DND-41 (cell line): ENCODE measurements at regions not wholly inside any gene's neighbourhood (a gene's known extent, or its start where the extent isn't known, plus 50 kb on each side); places are given as distances from the start of the nearest gene placed in this dataset.

Source experiments
- ATAC-seq: fragments of 200-7000 bp; cut with Tn5 transposase; 3 replicates; pipeline ENCODE4 v1.9.1; 2021; ENCODE audit warnings: low read depth; ENCODE audit not compliant: insufficient read depth
- DNase-seq: peaks from one replicate; pipeline ENCODE4 v3.0.0-alpha.2; 2020
- H2AFZ ChIP-seq: 2 replicates; pipeline ENCODE4 v1.6.0; 2012; ENCODE audit warnings: low read depth, low read length
- H3K27ac ChIP-seq: 2 replicates; pipeline ENCODE4 v1.5.1; 2012; ENCODE audit warnings: low read length, inconsistent platforms
- H3K27me3 ChIP-seq: fragments of 200-600 bp; sonication (generic); 2 replicates; pipeline ENCODE4 v1.6.0; 2012; ENCODE audit warnings: low read length, mild to moderate bottlenecking, inconsistent platforms; ENCODE audit not compliant: insufficient read depth, poor library complexity
- H3K36me3 ChIP-seq: 2 replicates; pipeline ENCODE4 v1.5.1; 2012; ENCODE audit warnings: low read length, inconsistent platforms; ENCODE audit not compliant: insufficient read depth
- H3K4me1 ChIP-seq: 2 replicates; pipeline ENCODE4 v1.5.1; 2012; ENCODE audit warnings: mild to moderate bottlenecking, low read length; ENCODE audit not compliant: insufficient read depth
- H3K4me2 ChIP-seq: 2 replicates; pipeline ENCODE4 v1.6.0; 2012; ENCODE audit warnings: mild to moderate bottlenecking, moderate library complexity, low read length, inconsistent platforms; ENCODE audit not compliant: insufficient read depth
- H3K4me3 ChIP-seq, 2 experiments: fragments of 200-600 bp in 1 of 2; shearing (Covaris generic) in 1 of 2; 2 replicates each; pipeline ENCODE4 v1.5.1; 2012 to 2016; ENCODE audit warnings: inconsistent platforms in 2 of 2, low read length in 2 of 2, mild to moderate bottlenecking in 2 of 2, low read depth in 1 of 2, moderate library complexity in 1 of 2
- H3K79me2 ChIP-seq: 2 replicates; pipeline ENCODE4 v1.6.0; 2012; ENCODE audit warnings: low read length, inconsistent platforms; ENCODE audit not compliant: insufficient read depth
- H3K9ac ChIP-seq: 2 replicates; pipeline ENCODE4 v1.6.0; 2012; ENCODE audit warnings: low read depth, mild to moderate bottlenecking, inconsistent platforms, low read length, moderate library complexity
- H3K9me3 ChIP-seq: 2 replicates; pipeline ENCODE4 v1.5.1; 2012; ENCODE audit warnings: low read length, moderate library complexity, mild to moderate bottlenecking, inconsistent platforms; ENCODE audit not compliant: insufficient read depth, severe bottlenecking
- H4K20me1 ChIP-seq: 2 replicates; pipeline ENCODE4 v1.6.0; 2012; ENCODE audit warnings: low read length; ENCODE audit not compliant: insufficient read depth
- CTCF ChIP-seq: IDR thresholded peaks from 2 replicates; pipeline ENCODE4 v1.5.1; 2012; ENCODE audit warnings: borderline replicate concordance, low read length, moderate library complexity, mild to moderate bottlenecking; ENCODE audit not compliant: poor library complexity, severe bottlenecking; ENCODE audit errors: extremely low read depth
- EZH2 ChIP-seq: IDR thresholded peaks from 3 replicates; pipeline ENCODE4 v1.6.1; 2012; ENCODE audit warnings: borderline replicate concordance, low read depth, mild to moderate bottlenecking, moderate library complexity, low read length, inconsistent platforms; ENCODE audit not compliant: severe bottlenecking

- no peak overlapping the region for H3K4me2 ChIP-seq
- H3K9ac ChIP-seq = no peak overlapping the region
- TF ChIP-seq CTCF = no peak
- no peak for TF ChIP-seq EZH2
- no peaks in the 10 kb centered on the region for H3K36me3 ChIP-seq
- H3K27me3 ChIP-seq = no peaks in the 10 kb centered on the region
- no peaks in the 10 kb centered on the region for H4K20me1 ChIP-seq
- no peak overlapping the region for H3K4me3 ChIP-seq
- no peaks in the 10 kb centered on the region for H3K79me2 ChIP-seq
- H2AFZ ChIP-seq = no peak overlapping the region
- no peaks in the 10 kb centered on the region for H3K4me1 ChIP-seq
- ATAC-seq (no peak), DNase-seq (no peak)
- no peaks in the 10 kb centered on the region for H3K9me3 ChIP-seq
- H3K27ac ChIP-seq = no peak overlapping the region
Observed at GRCh38 chr1:83000286-83000685, 998.6 kb downstream of the TTLL7 start.

GRCh38 chr1:82995951-82996350 is 1003.0 kb downstream of the TTLL7 start:
- Histone ChIP-seq H4K20me1 (no peaks in the 10 kb centered on the region), H3K4me2 (no peak overlapping the region), H3K79me2 (no peaks in the 10 kb centered on the region), H3K4me3 (no peak overlapping the region), H3K36me3 (no peaks in the 10 kb centered on the region), H3K9me3 (no peaks in the 10 kb centered on the region), H3K4me1 (no peaks in the 10 kb centered on the region), H3K9ac (no peak overlapping the region), H2AFZ (no peak overlapping the region), H3K27me3 (no peaks in the 10 kb centered on the region), H3K27ac (no peak overlapping the region)
- no peak for DNase-seq
- ATAC-seq = no peak
- TF ChIP-seq CTCF = no peak
- TF ChIP-seq EZH2 = no peak

GRCh38 chr1:82994616-82995263 is 1004.2 kb downstream of the TTLL7 start:
- no peak overlapping the region for H3K9ac ChIP-seq
- ATAC-seq = no peak
- H3K79me2 ChIP-seq = no peaks in the 10 kb centered on the region
- no peak for TF ChIP-seq EZH2
- TF ChIP-seq CTCF = no peak
- no peaks in the 10 kb centered on the region for H3K36me3 ChIP-seq
- H3K4me3 ChIP-seq = no peak overlapping the region
- no peaks in the 10 kb centered on the region for H3K27me3 ChIP-seq
- H3K9me3 ChIP-seq = no peaks in the 10 kb centered on the region
- DNase-seq = no peak
- no peak overlapping the region for H2AFZ ChIP-seq
- H3K27ac ChIP-seq = no peak overlapping the region
- H4K20me1 ChIP-seq = no peaks in the 10 kb centered on the region
- H3K4me2 ChIP-seq = no peak overlapping the region
- H3K4me1 ChIP-seq = no peaks in the 10 kb centered on the region
